GM19455 (cell line): ENCODE measurements at regions not wholly inside any gene's neighbourhood (a gene's known extent, or its start where the extent isn't known, plus 50 kb on each side); places are given as distances from the start of the nearest gene placed in this dataset.

Experiments used
- ATAC-seq: cut with Tn5 transposase; IDR thresholded peaks from one replicate; pipeline ENCODE4 v1.9.1; 2021; ENCODE audit not compliant: unreplicated experiment

DNA sequence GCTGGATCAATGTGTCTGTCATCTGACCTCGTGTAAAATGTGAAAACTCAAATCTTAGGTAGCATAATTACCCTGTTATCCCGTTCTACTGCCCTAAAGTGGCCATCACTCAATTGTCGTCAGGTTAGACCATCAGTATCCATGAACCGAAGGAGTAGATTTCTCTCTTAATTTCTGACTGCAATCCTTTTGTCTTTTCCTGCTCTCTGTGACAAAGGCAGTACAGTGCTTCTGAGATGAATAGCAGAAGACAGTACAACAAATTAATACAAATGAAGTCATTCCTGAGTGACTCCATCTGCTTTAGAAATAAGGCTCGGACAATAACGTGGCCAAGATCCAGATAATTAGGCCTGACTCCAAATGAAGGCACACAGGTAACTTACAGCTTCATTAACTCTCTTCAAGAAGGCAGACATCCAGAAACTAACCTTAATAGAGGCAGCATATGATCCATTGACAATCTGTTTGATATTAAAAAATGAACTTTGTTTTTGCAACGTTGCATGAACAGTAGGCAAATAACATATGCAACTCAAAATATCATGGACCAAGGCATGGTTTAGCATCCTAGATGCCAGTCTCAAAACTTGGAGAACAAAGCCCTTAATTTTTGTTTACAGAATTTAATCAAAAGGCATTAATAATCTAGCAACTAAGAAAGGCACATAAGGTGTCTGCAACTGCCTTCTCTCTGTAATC, 96.7 kb upstream of the CDH20 start:
- ATAC-seq, result no peak

DNA sequence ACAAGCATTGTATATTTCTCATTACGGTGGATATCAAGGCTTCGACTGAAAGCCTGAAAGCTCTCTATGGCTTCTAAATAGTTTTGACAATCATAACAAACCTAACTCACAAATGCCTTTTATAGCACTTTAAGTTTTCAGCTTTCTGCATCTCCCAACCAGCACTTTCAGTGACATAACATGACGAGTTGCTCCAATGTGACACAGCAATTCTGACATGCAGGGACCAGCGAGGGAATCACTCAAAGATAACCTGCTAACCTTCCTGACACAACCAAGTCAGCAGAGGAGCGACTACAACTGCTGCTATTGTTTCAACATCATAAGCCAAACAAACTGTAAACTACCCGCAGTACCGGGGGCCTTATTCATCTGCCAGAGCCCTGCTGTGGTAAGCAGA, 95.7 kb upstream of the CDH20 start:
- no peak for ATAC-seq

DNA sequence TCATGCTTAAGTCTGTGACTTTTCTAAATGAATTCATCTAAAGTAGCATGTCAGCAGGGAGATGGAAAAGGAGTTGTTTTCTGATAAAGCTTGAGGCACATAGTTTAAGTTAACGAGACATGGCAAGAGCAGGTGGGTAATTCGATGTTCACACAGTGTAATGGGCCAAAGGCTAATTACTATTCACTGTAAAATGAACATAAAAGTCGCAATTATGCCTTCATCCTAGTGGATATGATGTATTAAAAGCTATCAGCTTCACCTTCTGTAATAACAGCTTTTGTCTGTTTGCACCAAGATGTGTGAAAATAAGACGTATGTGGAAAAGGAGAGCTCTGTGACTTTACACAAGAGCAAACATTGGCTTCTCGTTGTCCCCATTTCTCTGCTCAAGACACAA, 94.2 kb upstream of the CDH20 start:
- ATAC-seq, result no peak

DNA sequence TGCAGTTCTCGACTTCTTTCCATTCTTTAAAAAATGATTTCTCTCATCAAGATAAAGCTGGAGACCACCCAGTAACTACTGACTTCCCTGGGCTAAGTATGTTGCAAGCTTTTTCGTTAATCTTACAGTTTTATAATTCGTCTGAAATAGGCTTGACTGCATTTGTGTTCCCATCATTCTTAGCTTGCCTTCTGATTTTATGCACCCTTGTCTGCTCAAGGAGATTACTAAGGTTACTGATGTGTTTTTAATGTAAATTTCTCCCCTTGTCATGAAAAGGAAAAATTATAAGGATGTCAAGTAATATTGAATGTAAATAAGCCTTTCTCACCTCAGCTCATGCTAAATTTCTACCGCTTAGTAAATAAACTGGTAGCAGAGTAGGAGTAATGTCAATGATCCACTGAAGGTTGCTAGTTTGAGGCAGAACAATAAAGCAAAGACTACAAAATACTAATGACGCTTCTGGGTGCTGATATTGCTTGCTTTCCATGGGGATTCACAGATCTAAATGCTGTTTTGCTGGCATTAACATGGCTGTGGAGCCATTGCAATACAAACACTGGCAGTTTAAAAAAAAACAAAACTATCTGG, 91.9 kb upstream of the CDH20 start:
- no peak for ATAC-seq

- ATAC-seq, result no peak
Observed at GRCh38 chr18:61244632-61245031, 88.6 kb upstream of the CDH20 start.

DNA sequence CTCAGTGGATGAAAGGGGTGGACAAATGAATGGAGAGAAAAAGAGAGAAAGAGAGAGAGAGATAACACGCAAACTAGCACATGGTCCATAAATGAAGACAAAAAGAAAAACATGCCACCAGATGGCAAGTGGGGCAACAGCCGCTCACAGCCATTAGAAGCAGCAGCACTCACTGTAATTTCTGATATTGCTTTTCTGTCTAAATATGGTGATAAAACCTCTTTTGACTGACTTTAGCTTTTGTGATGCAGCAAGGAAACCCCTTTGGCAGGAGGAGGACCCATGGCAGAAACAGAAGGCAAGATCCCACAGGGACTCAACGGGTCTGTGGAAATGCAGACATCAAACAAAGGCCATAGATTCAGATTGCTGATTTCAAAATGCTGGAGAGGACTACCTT, 88.0 kb upstream of the CDH20 start:
- no peak for ATAC-seq

- ATAC-seq, result no peak
Observed at GRCh38 chr18:61248589-61248988, 84.6 kb upstream of the CDH20 start.

- ATAC-seq, result no peak
Observed at GRCh38 chr18:61256291-61256690, 76.9 kb upstream of the CDH20 start.

- ATAC-seq, result no peak
Observed at GRCh38 chr18:61261870-61262269, 71.4 kb upstream of the CDH20 start.

DNA sequence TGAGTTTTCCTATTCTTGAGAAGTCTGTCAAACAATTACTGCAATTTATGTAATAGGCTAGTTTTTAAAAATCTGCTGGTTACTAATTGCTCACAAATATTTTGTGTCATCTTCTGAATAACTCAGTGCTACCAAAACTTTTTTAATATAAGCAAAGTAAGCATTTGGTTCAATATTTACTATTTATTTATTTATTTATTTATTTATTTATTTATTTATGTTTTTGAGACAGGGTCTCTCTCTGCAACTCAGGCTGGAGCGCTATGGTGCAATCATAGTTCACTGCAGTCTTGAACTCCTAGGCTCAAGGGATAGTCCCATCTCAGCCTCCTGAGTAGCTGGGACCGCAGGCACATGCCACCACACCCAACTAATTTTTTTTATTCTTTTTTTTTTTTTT, 60.4 kb upstream of the CDH20 start:
- no peak for ATAC-seq

DNA sequence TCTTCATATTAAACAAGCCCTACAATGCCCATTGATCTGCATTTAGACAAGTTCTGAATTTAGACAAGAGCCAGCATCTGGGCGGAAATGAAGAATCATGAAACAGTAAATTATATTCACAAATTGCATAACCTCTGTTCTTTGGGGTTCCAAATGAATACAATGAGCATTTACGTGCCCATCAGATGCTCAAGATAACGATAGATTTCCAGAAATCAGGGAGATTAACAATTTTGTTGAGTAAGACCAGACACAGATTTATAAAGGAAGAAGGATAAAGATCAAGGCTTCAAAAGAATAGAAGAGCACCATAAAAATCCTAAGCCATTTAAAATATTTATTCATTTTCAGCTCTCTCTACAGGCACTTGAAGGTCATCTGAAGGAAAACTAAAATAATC, 59.7 kb upstream of the CDH20 start:
- ATAC-seq, result no peak

GRCh38 chr18:61274416-61274960, 58.7 kb upstream of the CDH20 start:
- ATAC-seq, result no peak

DNA sequence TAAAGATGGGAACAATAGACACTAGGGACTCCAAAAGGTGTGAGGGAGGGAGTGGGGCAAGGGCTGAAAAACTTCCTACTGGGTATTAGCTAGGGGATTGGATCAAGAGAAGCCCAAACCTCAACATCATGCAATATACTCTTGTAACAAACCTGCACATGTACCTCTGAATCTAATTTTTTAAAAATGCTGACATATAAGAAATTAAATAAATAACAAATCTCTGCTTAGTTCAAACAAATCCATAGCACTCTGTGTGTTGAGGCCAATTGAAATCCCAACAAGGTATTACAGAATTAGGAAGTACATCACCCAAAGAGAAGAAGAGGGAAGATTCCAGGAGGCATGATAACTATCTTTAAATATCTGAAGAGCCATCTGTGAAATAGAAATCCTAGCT, 55.4 kb upstream of the CDH20 start:
- no peak for ATAC-seq

- ATAC-seq, result no peak
Observed at GRCh38 chr18:61281431-61281830, 51.8 kb upstream of the CDH20 start.

DNA sequence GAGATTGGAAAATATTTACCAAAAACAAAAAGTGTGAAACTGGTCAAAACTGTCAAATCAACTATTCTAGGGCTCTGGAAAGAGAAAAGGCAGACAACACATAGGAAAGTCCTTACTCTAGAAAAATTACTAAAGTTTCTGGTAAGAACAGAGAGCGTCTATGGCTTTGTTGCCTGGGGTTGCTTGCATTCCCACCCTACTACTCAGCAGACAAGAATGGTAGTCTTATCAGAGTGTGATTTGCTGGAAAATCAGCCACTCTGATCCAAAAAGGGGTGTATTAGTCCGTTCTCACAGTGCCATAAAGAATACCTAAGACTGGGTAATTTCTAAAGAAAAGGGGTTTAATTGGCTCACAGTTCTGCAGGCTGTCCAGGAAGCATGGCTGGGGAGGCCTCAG, 50.3 kb upstream of the CDH20 start:
- ATAC-seq, result no peak
